A172 (cell line): ENCODE measurements at regions not wholly inside any gene's neighbourhood (a gene's known extent, or its start where the extent isn't known, plus 50 kb on each side); places are given as distances from the start of the nearest gene placed in this dataset.

Experiments used
- DNase-seq: peaks from one replicate; pipeline ENCODE4 v3.0.0-alpha.2; 2015; ENCODE audit warnings: low spot score

DNA sequence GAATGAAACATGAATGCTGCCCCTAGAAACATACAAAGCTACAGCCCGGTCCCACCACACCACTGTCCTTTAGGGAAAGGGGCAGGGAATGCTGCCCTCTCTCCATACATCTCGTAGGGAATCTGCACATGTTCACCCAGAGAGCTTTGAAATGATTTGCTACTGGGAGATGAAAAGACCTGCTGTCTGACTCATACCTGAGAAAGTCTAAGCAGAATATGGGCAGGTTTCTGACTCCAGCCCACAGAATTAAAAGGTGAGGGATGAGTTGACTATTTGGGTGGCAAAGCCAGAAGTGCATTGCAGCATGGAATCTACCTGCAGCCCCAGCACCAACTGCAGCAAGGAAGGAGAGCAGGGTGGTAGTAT is 297.9 kb downstream of the TLE1 start:
- DNase-seq, result no peak

DNA sequence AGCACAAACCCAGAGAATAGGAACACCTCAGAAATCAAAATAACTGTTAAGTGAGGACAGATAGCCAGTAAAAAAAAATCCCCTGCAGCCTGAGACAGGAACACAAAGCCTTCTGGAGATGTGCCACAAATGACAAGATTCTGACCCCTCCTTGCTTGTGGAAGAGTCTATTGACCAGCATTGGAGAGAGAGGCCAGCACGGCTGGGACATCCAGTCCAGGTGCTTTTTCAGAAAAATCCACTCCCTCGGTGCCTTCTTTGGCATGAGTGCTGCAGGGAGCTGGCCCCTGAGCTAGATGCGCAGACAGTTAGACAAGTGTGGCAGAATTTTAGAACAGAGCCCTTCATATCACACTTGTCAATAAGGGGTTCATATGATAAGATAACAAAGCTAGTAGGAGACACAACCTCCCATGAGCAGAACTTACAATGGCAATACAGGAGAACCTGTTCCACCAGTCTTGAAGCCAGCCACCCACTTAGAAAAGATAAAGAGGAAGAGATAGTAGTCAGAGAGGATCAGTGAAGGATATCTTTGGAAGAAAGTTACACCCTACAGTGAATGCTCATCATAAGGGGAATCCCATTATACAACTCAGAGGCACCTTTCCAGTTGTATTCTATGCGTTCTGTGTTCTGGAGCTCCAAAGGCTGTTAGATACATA is 298.4 kb downstream of the TLE1 start:
- DNase-seq, result peak; percentile 33

DNA sequence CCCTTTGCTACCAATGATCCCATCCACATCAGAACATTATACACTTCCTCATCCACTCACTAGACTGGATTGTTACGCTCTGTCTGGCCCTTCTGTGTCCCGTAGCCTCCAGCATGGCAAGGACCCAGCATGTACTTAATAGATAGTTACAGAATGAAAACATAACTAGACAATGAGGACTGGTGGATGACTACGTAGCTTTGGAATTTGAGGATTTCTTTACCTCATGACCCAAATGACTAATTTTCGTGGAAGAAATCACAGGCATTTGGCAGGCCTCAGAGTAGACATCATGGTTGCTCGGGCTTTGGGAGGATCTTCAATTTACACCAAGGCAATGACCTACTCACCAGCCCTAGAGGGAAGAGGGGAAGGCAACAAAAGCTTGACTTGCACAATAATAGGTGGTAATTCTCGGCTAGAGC is 299.8 kb downstream of the TLE1 start:
- DNase-seq, result peak; percentile 98

DNA sequence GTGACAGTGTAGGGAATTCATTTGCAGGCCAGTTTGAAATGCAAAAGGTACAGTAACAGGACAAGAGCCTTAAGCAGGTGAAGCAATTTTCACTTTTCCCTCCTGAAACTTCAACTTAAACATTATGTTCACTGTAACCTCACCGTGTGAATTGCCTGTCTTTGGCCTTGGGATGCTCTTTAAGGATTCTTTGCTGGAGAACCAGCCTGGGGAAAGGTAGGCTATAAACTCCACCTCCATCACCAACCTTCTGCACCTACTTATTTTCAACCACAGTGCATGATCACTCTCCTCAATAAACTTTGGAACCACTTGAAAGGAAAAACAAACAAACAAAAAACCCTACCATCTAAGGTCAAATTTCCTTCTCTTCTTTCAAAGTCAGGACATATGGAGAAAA is 300.5 kb downstream of the TLE1 start:
- DNase-seq, result no peak

DNA sequence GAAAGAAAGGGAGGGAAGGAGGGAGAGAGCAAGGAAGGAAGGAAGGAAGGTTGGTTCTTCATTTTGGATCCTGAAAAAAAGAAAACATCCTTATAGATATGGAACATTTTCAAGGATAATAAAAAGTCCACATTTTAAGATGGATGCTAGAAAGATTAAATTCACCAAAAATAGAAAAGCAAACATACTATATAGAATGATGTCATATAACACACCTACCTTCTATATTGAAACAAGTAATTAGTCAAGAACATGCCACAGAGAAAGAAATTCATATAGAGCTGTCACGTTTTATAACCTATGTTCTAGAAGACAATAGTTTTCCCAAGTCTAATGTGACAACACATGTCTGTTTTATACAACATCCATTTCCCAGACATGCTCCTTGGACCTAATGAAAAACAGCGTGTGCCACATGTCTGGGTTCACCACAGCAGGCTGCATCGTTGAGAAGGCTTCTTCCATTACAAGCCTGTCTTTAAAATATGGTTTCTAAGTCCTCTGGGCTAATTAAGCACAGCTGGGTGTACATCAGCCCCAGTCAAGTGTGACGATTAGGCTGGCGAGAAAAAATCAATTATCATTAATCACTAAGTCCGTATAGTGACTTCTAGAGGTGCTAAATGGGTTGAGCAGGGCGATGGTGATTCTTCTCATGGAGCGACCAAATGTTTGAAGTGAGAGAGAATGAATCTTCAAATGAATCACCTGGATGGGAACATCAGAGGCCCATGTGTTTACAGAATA is 301.8 kb downstream of the TLE1 start:
- DNase-seq, result no peak

DNA sequence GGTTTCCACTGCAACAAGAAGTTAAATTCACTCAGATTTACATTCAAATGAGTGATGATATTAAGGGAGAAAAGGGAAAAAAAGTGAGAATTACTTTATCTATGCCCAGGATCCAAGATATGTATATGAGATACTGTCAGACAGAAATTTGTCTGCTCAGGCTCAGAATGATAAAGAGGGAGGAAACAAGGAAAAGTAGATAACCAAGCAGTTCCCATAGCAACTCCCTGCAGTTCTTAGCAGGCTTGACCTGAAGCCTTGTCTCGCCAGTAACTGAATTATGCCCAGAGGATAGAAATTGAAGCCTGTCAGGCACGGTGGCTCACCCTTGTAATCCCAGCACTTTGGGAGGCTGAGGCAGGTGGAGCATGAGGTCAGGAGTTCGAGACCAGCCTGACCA is 304.4 kb downstream of the TLE1 start:
- no peak for DNase-seq

DNA sequence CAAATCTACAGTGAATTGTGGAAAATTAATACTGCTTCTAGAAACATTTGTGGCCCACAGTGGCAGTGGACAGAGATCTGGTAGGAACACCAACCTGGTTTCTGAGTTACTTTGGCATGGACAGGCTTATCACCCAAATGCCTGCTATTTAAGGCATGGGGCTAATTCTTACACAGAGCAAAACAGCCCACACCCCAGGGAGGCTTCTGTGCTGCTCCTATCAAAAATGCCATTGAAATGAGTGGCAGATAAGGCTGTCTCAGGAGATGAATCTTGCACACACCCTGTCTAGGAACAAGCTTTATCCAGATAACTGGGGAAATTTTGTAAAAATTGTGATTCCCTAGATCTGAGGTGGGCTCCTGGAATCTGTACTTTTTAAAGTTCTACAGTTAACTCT is 307.1 kb downstream of the TLE1 start:
- DNase-seq, result no peak

DNA sequence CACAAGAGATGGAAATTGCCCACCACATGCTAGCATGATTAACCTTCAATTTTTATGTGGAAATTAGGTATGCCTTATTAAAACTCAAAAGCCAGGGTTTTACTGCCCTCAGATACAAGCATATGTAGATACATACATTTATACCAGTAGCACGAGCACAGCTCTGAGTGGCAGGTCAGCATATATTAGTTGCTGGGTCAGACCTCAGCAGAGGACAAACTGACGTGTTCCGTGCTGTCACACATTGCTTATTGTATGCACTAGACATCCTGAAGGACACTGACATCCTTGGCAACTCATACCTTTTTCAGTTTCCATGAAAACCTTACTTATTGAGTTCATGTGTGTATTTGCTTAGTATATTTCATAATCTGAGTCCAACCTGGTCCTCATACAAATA is 307.7 kb downstream of the TLE1 start:
- no peak for DNase-seq

DNA sequence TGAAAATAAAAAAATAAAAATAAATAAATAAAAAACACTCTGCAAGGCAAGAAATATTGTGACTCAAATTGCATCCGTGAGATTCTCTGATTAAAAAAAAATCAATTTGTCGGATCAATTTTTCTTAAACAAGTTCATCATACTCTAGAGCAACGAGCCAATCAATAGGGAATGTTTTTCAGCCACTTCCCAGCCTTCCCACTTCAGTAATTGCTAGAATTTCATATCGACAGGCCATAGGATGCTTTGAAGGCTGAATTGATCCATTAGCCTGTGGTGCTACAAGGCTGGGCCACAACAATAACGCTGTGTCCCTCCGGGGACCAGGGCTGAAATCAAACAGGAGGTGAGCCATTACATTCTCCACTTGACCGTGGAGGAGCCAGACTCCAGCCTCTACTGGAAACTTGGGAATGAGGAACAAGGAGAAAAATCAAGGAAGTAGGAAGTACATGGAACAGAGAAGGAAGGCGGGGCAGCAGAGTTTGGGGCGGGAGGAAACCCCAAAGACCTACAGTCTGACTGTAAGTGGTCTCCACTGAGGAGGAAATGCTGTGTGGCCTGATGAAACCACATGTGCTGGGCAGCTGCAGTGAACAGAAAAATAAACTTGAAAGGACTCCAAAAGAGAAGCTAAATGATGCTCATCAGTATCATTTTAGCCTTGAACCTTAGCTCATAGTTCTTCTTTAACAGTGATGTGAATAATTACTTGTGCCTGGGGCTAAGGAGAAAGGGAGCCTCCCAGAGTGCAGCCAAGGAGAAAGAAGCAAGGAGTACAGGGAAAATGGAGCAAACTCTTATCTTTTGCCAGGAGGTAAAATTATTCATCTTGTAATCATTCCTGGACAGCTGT is 308.6 kb downstream of the TLE1 start:
- DNase-seq, result no peak

DNA sequence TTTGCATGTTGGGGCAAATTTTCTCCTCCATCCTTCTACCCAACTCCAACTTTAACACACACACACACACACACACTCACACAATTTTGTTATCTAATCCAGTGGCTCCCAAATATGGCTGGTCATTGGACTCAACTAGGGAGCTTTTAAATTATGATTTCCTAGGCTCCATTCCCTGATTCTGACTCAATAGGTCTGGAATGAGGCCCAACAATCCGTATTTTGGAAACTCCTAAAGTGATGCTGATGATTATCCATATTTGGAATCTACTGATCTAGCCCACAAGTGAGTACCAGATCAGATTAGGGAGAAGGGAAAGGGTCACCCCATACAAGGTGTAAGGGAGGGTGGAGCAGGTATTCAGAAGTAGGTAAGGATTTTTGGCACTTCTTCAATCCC is 309.7 kb downstream of the TLE1 start:
- no peak for DNase-seq

DNA sequence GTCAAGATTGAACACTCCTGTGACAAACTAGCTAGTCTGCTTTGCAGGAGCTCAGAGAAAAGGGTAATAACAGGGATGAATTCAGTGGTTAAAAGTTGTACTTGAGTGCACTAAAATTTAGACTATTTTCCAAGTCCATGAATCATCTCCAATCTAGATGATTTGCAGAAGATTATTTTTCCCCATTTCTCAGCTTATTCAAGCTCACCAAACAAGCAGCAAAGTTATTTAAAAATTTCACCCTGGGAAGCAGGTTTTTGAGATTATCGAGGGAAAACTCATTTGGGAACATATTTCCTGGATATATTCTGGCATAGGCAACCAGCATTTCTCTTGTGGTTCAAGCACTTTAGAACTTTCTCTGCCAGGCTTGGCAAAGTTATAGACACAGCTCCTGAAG is 311.4 kb downstream of the TLE1 start:
- DNase-seq, result no peak

DNA sequence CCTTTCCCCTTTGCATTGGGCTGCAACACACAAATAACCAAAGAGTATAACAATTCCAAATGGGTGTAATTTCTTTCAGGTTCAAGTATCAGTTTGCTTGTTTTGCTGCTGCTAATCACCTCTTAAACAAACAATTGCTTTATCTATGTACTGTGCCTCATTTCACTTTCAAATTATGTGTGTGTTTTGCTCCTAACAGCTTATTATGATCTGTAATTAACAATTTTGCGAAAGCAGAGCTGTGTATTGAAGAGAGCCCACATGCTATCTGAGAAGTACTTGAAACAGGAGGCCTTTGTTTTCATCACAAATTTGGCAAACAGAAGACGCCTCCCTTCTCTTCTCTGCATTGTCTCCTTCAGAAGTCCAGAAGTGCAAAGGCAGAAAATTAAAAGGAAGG is 312.0 kb downstream of the TLE1 start:
- DNase-seq, result no peak

DNA sequence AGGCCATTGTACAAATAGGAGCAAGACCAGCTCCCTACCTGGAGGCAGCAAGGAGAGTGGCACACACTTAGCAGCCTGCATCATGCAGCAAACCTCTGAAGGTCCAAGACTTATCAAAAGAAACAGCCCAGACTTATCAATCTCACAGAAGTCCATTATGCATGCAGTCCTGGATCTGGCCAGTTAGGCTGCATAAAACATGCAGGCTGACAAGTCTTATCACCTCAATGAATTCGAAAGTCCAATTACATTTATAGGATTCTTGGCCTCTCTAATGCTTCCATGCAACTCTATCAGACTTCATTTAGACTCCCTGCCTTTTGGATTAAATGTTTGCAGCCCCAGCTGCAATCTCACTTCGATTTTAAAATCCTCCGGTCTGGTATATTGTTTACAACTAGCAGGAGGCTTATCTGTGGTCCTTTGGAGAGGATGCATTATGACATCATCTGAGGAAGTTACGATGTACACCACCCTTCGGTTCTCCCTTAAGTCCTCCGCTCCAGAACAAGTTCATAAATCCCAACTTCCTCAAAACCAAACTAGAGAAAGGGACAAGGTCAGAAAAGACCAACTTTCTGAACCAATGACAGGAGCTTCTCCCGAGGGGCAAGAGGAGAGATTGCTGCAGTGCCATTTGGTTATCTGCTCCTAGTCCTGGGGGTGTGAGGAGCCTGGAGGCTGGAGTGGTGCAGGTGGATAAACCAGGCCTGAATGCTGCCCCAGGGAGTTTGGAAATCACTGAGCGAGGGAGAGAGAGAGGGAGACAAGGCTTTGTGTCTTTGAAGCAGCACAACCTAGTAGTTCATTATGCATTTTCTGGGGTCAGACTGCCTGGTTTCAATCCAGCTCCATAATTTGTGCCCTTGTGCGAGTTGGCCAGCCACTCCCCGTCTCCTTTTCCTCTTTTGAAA is 313.9 kb downstream of the TLE1 start:
- no peak for DNase-seq

DNA sequence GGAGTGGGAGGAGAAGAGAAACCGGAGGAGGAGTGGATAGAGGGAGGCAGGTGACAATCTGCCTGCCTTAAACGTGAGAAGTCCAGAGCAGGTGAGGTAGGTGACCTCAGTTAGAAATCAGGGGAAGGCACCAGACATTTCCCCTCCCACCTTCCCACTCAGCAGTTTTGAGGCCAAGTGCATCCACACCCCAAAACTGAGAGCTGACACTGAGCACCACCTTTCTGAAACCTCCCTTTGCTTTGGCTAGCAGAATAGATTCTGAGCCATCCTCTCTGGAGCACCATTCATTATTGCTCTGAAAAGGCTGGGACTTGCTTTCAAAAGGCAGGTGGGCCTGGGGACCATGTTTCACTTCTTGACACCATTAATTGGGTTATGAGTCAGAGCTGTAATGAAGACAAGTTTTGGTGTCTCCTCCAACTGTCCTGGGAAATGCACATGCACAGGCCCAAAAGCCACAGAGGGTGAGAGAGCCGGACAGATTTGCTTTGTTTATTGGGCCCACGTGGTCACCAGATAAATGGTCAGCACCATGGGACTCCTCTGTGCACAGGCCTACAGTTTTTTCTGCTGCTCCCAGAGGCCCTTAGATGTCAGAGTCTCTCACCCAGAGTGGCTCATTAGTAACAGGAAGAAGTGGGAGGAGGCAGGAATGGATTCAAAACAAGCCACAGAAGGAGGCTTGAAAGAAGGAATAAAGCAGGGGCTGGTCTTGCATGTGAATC is 314.7 kb downstream of the TLE1 start:
- DNase-seq, result no peak

DNA sequence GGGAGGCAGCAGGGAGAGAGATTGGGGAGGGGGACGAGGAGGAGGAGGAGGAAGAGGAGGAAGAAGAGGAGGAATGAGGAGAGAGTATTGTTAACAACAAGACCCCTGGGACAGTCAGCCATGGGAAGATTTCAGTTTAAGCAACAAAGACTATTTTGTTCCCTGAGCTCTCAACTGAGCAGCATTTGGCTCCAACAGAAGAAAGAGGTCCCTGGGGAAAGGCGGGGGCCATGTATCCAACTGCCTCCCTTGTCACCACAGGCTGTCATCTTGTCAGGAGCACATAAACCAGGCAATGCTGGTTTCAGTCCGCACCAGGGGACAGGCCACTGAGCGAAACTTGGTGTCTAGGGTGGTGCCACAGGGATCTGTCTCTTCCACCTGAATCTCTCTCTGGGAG is 316.1 kb downstream of the TLE1 start:
- no peak for DNase-seq

DNA sequence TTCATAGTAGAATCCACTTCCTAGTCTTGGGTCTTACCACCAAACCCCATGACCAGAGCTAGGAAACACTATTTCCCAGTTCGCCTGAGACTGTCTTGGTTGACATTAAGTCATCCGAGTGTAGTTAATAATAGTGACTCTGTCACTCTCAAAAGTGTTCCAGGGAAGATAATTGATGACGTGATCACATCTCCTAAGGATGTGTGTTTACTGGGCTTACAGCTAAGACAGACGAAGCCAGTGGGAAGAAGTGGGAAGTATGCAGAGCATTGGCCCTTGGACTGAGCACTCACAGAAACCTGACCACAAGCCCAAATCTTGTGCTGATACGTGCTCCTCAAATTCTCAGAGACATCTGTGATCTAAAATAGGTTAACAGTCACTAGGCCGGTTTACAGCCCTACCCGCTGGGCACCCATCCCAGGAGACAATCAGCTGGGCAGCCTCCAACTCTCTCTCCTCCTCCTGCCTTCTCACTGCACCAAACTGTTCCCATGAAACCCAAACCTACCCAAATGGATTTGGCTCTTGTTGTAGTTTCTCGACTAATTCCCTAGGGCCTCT is 316.6 kb downstream of the TLE1 start:
- DNase-seq, result no peak

DNA sequence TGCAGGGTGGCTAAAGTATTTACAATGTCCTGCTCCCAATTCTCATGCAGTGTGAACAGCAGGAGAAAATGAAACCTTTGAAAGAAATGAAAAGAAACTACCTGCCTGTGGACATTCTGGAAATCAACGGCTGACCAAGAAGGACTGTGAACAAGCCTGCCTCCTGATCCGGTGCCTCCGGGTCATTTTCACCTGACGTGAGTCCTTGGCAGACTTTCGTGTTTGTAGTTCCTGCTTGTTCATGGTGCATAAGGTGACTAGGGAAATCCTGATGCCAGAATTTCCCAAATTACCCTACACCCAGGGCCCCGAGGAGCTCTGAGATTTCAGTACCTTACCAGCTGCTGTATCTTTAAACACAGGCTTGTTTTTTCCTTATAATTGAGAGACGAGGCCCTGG is 317.5 kb downstream of the TLE1 start:
- no peak for DNase-seq

DNA sequence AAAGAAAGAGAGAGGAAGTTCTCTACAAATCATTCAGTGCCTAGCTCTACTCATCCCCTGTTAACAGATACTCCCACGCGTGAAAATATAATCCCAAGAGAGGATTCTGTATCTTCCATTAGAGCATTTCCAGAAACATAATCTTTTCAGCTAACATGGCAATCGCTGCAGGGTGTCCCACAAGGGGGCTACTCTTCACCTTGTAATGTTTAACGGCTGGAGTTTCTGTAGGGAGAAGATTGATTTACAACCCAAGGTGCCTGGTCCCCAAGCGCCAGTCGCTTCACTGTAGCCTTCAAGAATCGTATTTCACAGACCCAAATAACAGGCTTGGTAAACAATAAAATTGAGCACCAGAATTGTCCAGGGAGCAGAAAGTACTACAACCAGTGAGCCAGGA is 318.7 kb downstream of the TLE1 start:
- DNase-seq, result no peak

DNA sequence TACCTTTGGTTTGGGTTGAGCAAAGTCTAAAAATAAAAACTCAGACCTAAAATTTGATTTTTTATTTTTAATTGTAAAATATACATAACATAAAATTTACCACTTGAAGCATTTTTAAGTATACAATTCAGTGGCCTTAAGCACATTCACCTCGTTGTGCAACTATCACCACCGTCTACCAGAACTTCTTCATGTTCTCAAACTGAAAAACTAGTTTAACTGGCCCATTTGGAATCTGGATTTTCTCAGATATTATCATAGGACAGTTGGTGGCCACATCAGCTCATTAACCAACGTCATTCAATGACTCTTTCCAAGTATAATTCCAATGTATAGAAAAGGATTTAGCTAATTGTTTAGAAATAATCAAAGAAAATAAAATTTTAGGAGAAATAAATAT is 319.3 kb downstream of the TLE1 start:
- DNase-seq, result no peak

DNA sequence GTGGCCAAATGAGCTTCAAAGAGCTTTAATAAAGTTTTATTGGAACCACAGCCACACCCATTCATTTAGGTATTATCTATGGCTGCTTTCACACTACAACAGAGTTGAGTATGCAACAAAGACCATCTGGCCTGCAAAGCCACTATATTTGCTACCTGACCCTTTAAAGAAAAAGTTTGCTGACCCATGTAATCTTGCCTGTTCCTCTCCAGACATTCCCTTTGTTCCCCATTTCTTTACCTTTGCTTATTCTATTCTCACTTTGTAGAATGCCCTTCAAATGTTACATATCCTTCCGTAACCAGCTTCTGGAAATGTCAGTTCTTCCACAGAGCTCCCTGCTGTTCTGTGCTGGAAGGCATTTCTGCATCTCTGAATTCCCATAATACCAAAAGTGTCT is 320.2 kb downstream of the TLE1 start:
- DNase-seq, result no peak
